Osteocyte (in vitro differentiated cells): ENCODE measurements at regions not wholly inside any gene's neighbourhood (a gene's known extent, or its start where the extent isn't known, plus 50 kb on each side); places are given as distances from the start of the nearest gene placed in this dataset.

Experiments used
- DNase-seq: peaks from one replicate; pipeline ENCODE4 v3.0.0; 2021; ENCODE audit warnings: mixed read lengths; ENCODE audit not compliant: unreplicated experiment; ENCODE audit errors: extremely low spot score
- H3K27ac Mint-ChIP-seq: one replicate; pipeline ENCODE4 v1.8.0; 2021; ENCODE audit warnings: mild to moderate bottlenecking, mixed read lengths; ENCODE audit not compliant: unreplicated experiment
- H3K27me3 Mint-ChIP-seq: one replicate; pipeline ENCODE4 v1.8.0; 2021; ENCODE audit warnings: mixed read lengths; ENCODE audit not compliant: unreplicated experiment
- H3K36me3 Mint-ChIP-seq: one replicate; pipeline ENCODE4 v1.8.0; 2021; ENCODE audit warnings: mixed read lengths; ENCODE audit not compliant: unreplicated experiment
- H3K4me1 Mint-ChIP-seq: one replicate; pipeline ENCODE4 v1.8.0; 2021; ENCODE audit warnings: mixed read lengths; ENCODE audit not compliant: unreplicated experiment
- H3K4me3 Mint-ChIP-seq: one replicate; pipeline ENCODE4 v1.8.0; 2021; ENCODE audit warnings: mild to moderate bottlenecking, moderate library complexity, mixed read lengths; ENCODE audit not compliant: unreplicated experiment
- H3K9me3 Mint-ChIP-seq: one replicate; pipeline ENCODE4 v1.8.0; 2021; ENCODE audit warnings: mixed read lengths; ENCODE audit not compliant: unreplicated experiment
- TF ChIP-seq, protein P1 (sequence below): fragments of 200-600 bp; sonication (generic); IDR thresholded peaks from 2 replicates; pipeline ENCODE4 v1.5.0; 2021; ENCODE audit warnings: antibody characterized with exemption, mild to moderate bottlenecking, moderate library complexity

- no peak for DNase-seq
- TF ChIP-seq, protein P1, sequence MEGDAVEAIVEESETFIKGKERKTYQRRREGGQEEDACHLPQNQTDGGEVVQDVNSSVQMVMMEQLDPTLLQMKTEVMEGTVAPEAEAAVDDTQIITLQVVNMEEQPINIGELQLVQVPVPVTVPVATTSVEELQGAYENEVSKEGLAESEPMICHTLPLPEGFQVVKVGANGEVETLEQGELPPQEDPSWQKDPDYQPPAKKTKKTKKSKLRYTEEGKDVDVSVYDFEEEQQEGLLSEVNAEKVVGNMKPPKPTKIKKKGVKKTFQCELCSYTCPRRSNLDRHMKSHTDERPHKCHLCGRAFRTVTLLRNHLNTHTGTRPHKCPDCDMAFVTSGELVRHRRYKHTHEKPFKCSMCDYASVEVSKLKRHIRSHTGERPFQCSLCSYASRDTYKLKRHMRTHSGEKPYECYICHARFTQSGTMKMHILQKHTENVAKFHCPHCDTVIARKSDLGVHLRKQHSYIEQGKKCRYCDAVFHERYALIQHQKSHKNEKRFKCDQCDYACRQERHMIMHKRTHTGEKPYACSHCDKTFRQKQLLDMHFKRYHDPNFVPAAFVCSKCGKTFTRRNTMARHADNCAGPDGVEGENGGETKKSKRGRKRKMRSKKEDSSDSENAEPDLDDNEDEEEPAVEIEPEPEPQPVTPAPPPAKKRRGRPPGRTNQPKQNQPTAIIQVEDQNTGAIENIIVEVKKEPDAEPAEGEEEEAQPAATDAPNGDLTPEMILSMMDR = no peak
- Mint-ChIP-seq H3K36me3 (no peaks in the 10 kb centered on the region), H3K4me3 (no peak overlapping the region), H3K27ac (no peak overlapping the region), H3K9me3 (no peaks in the 10 kb centered on the region), H3K4me1 (peaks cover 11% of the 10 kb centered on the region), H3K27me3 (no peaks in the 10 kb centered on the region)
Measured at GRCh38 chr20:56952258-56953047, 314.0 kb downstream of the BMP7 start.

GRCh38 chr20:56953048-56953586, 313.3 kb downstream of the BMP7 start:
- H3K27me3 Mint-ChIP-seq = no peaks in the 10 kb centered on the region
- no peak overlapping the region for H3K4me3 Mint-ChIP-seq
- DNase-seq = no peak
- peaks cover 14% of the 10 kb centered on the region for H3K4me1 Mint-ChIP-seq
- no peaks in the 10 kb centered on the region for H3K36me3 Mint-ChIP-seq
- TF ChIP-seq, protein P1 = no peak
- no peak overlapping the region for H3K27ac Mint-ChIP-seq
- H3K9me3 Mint-ChIP-seq = no peaks in the 10 kb centered on the region

GRCh38 chr20:56954797-56955196, 311.6 kb downstream of the BMP7 start:
- TF ChIP-seq, protein P1 = no peak
- H3K36me3 Mint-ChIP-seq = no peaks in the 10 kb centered on the region
- H3K4me1 Mint-ChIP-seq = peaks cover 14% of the 10 kb centered on the region
- H3K9me3 Mint-ChIP-seq = no peaks in the 10 kb centered on the region
- no peak for DNase-seq
- no peak overlapping the region for H3K4me3 Mint-ChIP-seq
- H3K27me3 Mint-ChIP-seq = peaks cover 2% of the 10 kb centered on the region
- no peak overlapping the region for H3K27ac Mint-ChIP-seq

DNA sequence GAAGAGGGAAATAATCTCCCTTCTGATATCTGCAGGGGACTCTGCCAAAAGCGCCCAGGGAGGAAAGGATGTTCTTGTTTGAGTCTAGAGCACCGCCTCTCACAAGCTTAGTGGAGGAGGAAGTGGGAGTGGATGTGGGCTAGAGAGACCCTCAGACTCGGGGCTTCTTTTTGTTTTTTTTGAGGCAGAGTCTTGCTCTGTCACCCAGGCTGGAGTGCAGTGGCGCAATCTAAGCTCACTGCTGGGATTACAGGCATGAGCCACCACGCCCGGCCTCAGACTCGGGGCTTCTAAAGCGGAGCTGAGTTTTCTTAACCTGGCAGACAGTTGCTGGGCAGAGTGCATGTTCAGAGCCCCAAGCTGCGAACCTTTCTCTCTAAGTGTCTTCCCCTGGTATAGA, 310.8 kb downstream of the BMP7 start:
- peaks cover 14% of the 10 kb centered on the region for H3K4me1 Mint-ChIP-seq
- no peak overlapping the region for H3K27ac Mint-ChIP-seq
- H3K4me3 Mint-ChIP-seq = no peak overlapping the region
- H3K36me3 Mint-ChIP-seq = no peaks in the 10 kb centered on the region
- TF ChIP-seq, protein P1 = no peak
- H3K27me3 Mint-ChIP-seq = peaks cover 2% of the 10 kb centered on the region
- H3K9me3 Mint-ChIP-seq = no peaks in the 10 kb centered on the region
- DNase-seq = no peak

GRCh38 chr20:56956534-56956933, 309.9 kb downstream of the BMP7 start:
- TF ChIP-seq, protein P1 = no peak
- Mint-ChIP-seq H3K27me3 (peaks cover 2% of the 10 kb centered on the region), H3K9me3 (no peaks in the 10 kb centered on the region)

More at GRCh38 chr20:56956534-56956933, 309.9 kb downstream of the BMP7 start:
- no peak for DNase-seq
- H3K36me3 Mint-ChIP-seq = no peaks in the 10 kb centered on the region
- H3K4me3 Mint-ChIP-seq = no peak overlapping the region
- H3K4me1 Mint-ChIP-seq = peaks cover 7% of the 10 kb centered on the region
- H3K27ac Mint-ChIP-seq = no peak overlapping the region
